ENCODE measurements at regions not wholly inside any gene's neighbourhood (a gene's known extent, or its start where the extent isn't known, plus 50 kb on each side); places are given as distances from the start of the nearest gene placed in this dataset.
"Not testable (repeated sequence)": the region's sequence is repeated elsewhere in the genome, so short reads cannot be mapped to it uniquely, and the experiment has no call there.

- H3K4me3 ChIP-seq (replicated peaks; ENCODE audit: low read depth, low read length); DNase-seq (ENCODE audit: extremely low read depth, low read depth): not testable (repeated sequence)
Observed at GRCh38 chr5:109283086-109283485, 126.7 kb downstream of the PJA2 start.

GRCh38 chr5:109281136-109281690, 128.6 kb downstream of the PJA2 start:
- DNase-seq (ENCODE audit: extremely low read depth, low read depth): no peak
- TF ChIP-seq CTCF (IDR thresholded peaks at IDR 0.05; ENCODE audit: low read depth, low read length, missing control alignments): no peak
- H3K4me3 ChIP-seq (replicated peaks; ENCODE audit: low read depth, low read length): no peak overlapping the region

GRCh38 chr5:109278141-109278540, 131.6 kb downstream of the PJA2 start:
- no peak for TF ChIP-seq CTCF (IDR thresholded peaks at IDR 0.05; ENCODE audit: low read depth, low read length, missing control alignments)
- H3K4me3 ChIP-seq (replicated peaks; ENCODE audit: low read depth, low read length): no peak overlapping the region

GRCh38 chr5:109275919-109276318, 133.9 kb downstream of the PJA2 start:
- H3K4me3 ChIP-seq (replicated peaks; ENCODE audit: low read depth, low read length): no peak overlapping the region
- DNase-seq (ENCODE audit: extremely low read depth, low read depth): no peak
- TF ChIP-seq CTCF (IDR thresholded peaks at IDR 0.05; ENCODE audit: low read depth, low read length, missing control alignments): no peak

More at GRCh38 chr5:109278141-109278540, 131.6 kb downstream of the PJA2 start:
- no peak for DNase-seq (ENCODE audit: extremely low read depth, low read depth)

GRCh38 chr5:109273594-109273993, 136.2 kb downstream of the PJA2 start:
- no peak overlapping the region for H3K4me3 ChIP-seq (replicated peaks; ENCODE audit: low read depth, low read length)
- no peak for DNase-seq (ENCODE audit: extremely low read depth, low read depth)
- no peak for TF ChIP-seq CTCF (IDR thresholded peaks at IDR 0.05; ENCODE audit: low read depth, low read length, missing control alignments)

- no peak overlapping the region for H3K4me3 ChIP-seq (replicated peaks; ENCODE audit: low read depth, low read length)
- DNase-seq (ENCODE audit: extremely low read depth, low read depth): no peak
- TF ChIP-seq CTCF (IDR thresholded peaks at IDR 0.05; ENCODE audit: low read depth, low read length, missing control alignments): no peak
Observed at GRCh38 chr5:109267283-109267682, 142.5 kb downstream of the PJA2 start.

GRCh38 chr5:109258755-109259154, 151.0 kb downstream of the PJA2 start:
- no peak for TF ChIP-seq CTCF (IDR thresholded peaks at IDR 0.05; ENCODE audit: low read depth, low read length, missing control alignments)
- H3K4me3 ChIP-seq (replicated peaks; ENCODE audit: low read depth, low read length): no peak overlapping the region
- DNase-seq (ENCODE audit: extremely low read depth, low read depth): no peak

Data from HFF-Myc (cell line).